GM12864 (cell line): ENCODE measurements at regions not wholly inside any gene's neighbourhood (a gene's known extent, or its start where the extent isn't known, plus 50 kb on each side); places are given as distances from the start of the nearest gene placed in this dataset.

Experiments used
- DNase-seq: peaks from one replicate; pipeline ENCODE4 v3.0.0-alpha.2; 2011; ENCODE audit warnings: low read depth
- H3K4me3 ChIP-seq: 2 replicates; pipeline ENCODE4 v1.5.1; 2011; ENCODE audit warnings: mild to moderate bottlenecking, low read depth, low read length, control low read depth
- CTCF ChIP-seq: IDR thresholded peaks from 2 replicates; pipeline ENCODE4 v1.5.1; 2011; ENCODE audit warnings: low read depth, mild to moderate bottlenecking, moderate library complexity, low read length, control low read depth, inconsistent platforms; ENCODE audit errors: missing control alignments

GRCh38 chr6:14366315-14366714 lies 248.7 kb downstream of the CD83 start:
- TF ChIP-seq CTCF = no peak
- no peak overlapping the region for H3K4me3 ChIP-seq
- no peak for DNase-seq

- TF ChIP-seq CTCF = no peak
- no peak overlapping the region for H3K4me3 ChIP-seq
- no peak for DNase-seq
These were observed 249.3 kb downstream of the CD83 start for GRCh38 chr6:14366872-14367271.

GRCh38 chr6:14367296-14367695 lies 249.7 kb downstream of the CD83 start:
- no peak overlapping the region for H3K4me3 ChIP-seq
- no peak for DNase-seq
- no peak for TF ChIP-seq CTCF

GRCh38 chr6:14369717-14370116 lies 252.1 kb downstream of the CD83 start:
- no peak overlapping the region for H3K4me3 ChIP-seq
- TF ChIP-seq CTCF = no peak
- DNase-seq = no peak

- DNase-seq = no peak
- H3K4me3 ChIP-seq = no peak overlapping the region
- TF ChIP-seq CTCF = no peak
These were observed 254.0 kb downstream of the CD83 start for GRCh38 chr6:14371530-14371929.

GRCh38 chr6:14372734-14373489 lies 255.3 kb downstream of the CD83 start:
- no peak for TF ChIP-seq CTCF
- no peak overlapping the region for H3K4me3 ChIP-seq
- DNase-seq = no peak
